HS-27A (cell line): ENCODE measurements at regions not wholly inside any gene's neighbourhood (a gene's known extent, or its start where the extent isn't known, plus 50 kb on each side); places are given as distances from the start of the nearest gene placed in this dataset.
"Not testable (repeated sequence)": the region's sequence is repeated elsewhere in the genome, so short reads cannot be mapped to it uniquely, and the experiment has no call there.

Source experiments
- DNase-seq: peaks from one replicate; pipeline ENCODE4 v3.0.0-alpha.2; 2012; ENCODE audit warnings: low read depth, missing footprints

GRCh38 chr4:53713767-53714166, 122.5 kb upstream of the LNX1 start:
- DNase-seq = no peak

- peak; percentile 87 for DNase-seq
Measured at GRCh38 chr4:53713296-53713695, 122.0 kb upstream of the LNX1 start.

- no peak for DNase-seq
Measured at GRCh38 chr4:53712408-53713020, 121.2 kb upstream of the LNX1 start.

GRCh38 chr4:53711926-53712325, 120.6 kb upstream of the LNX1 start:
- no peak for DNase-seq

- DNase-seq = no peak
Measured at GRCh38 chr4:53709693-53710092, 118.4 kb upstream of the LNX1 start.

GRCh38 chr4:53707491-53707890, 116.2 kb upstream of the LNX1 start:
- no peak for DNase-seq

- no peak for DNase-seq
Measured at GRCh38 chr4:53706422-53707032, 115.2 kb upstream of the LNX1 start.

- DNase-seq = no peak
Measured at GRCh38 chr4:53705972-53706371, 114.7 kb upstream of the LNX1 start.

- DNase-seq = no peak
Measured at GRCh38 chr4:53705151-53705764, 114.0 kb upstream of the LNX1 start.

GRCh38 chr4:53704329-53704728, 113.0 kb upstream of the LNX1 start:
- no peak for DNase-seq

GRCh38 chr4:53703267-53703655, 112.0 kb upstream of the LNX1 start:
- no peak for DNase-seq

- peak; percentile 79 for DNase-seq
Measured at GRCh38 chr4:53702334-53703266, 111.3 kb upstream of the LNX1 start.

- DNase-seq = not testable (repeated sequence)
Measured at GRCh38 chr4:53701260-53701659, 110.0 kb upstream of the LNX1 start.

- not testable (repeated sequence) for DNase-seq
Measured at GRCh38 chr4:53699310-53699709, 108.0 kb upstream of the LNX1 start.

GRCh38 chr4:53697016-53697685, 105.9 kb upstream of the LNX1 start:
- no peak for DNase-seq

- DNase-seq = no peak
Measured at GRCh38 chr4:53695540-53696463, 104.5 kb upstream of the LNX1 start.

GRCh38 chr4:53694666-53695065, 103.4 kb upstream of the LNX1 start:
- DNase-seq = no peak

- DNase-seq = no peak
Measured at GRCh38 chr4:53693909-53694308, 102.6 kb upstream of the LNX1 start.

GRCh38 chr4:53693408-53693807, 102.1 kb upstream of the LNX1 start:
- no peak for DNase-seq

GRCh38 chr4:53688186-53688790, 97.0 kb upstream of the LNX1 start:
- peak; percentile 99 for DNase-seq
